ENCODE measurements at regions not wholly inside any gene's neighbourhood (a gene's known extent, or its start where the extent isn't known, plus 50 kb on each side); places are given as distances from the start of the nearest gene placed in this dataset.
"Not testable (repeated sequence)": the region's sequence is repeated elsewhere in the genome, so short reads cannot be mapped to it uniquely, and the experiment has no call there.

GRCh38 chr5:98543490-98543889 lies 230.0 kb upstream of the RGMB start:
- Histone ChIP-seq H3K4me2 (ENCODE audit: low read length) (no peak overlapping the region), H3K9ac (ENCODE audit: low read length) (no peak overlapping the region), H2AFZ (ENCODE audit: low read depth, low read length) (no peak overlapping the region), H3K27ac (ENCODE audit: low read depth, low read length) (no peak overlapping the region), H3K4me3 (ENCODE audit: insufficient read depth, low read depth, low read length) (no peak overlapping the region), H4K20me1 (ENCODE audit: insufficient read depth, low read length) (no peaks in the 10 kb centered on the region), H3K9me3 (ENCODE audit: insufficient read depth, low read depth, low read length) (peaks cover 2% of the 10 kb centered on the region), H3K79me2 (ENCODE audit: insufficient read depth, low read length) (no peaks in the 10 kb centered on the region), H3K4me1 (ENCODE audit: insufficient read depth, low read length) (no peaks in the 10 kb centered on the region), H3K27me3 (ENCODE audit: insufficient read depth, low read length) (no peaks in the 10 kb centered on the region), H3K36me3 (ENCODE audit: insufficient read depth, low read length) (no peaks in the 10 kb centered on the region)
- Mint-ChIP-seq H3K4me3 (ENCODE audit: unreplicated experiment) (no peak overlapping the region), H3K27ac (ENCODE audit: unreplicated experiment) (no peak overlapping the region), H3K27me3 (ENCODE audit: low read depth, unreplicated experiment) (no peaks in the 10 kb centered on the region), H3K9me3 (ENCODE audit: unreplicated experiment) (peaks cover 7% of the 10 kb centered on the region), H3K4me1 (ENCODE audit: low read depth, unreplicated experiment) (no peaks in the 10 kb centered on the region), H3K36me3 (ENCODE audit: low read depth, unreplicated experiment) (no peaks in the 10 kb centered on the region)
- no peak for DNase-seq (ENCODE audit: low read depth)
- no peak for FAIRE-seq
- TF ChIP-seq, protein P1, sequence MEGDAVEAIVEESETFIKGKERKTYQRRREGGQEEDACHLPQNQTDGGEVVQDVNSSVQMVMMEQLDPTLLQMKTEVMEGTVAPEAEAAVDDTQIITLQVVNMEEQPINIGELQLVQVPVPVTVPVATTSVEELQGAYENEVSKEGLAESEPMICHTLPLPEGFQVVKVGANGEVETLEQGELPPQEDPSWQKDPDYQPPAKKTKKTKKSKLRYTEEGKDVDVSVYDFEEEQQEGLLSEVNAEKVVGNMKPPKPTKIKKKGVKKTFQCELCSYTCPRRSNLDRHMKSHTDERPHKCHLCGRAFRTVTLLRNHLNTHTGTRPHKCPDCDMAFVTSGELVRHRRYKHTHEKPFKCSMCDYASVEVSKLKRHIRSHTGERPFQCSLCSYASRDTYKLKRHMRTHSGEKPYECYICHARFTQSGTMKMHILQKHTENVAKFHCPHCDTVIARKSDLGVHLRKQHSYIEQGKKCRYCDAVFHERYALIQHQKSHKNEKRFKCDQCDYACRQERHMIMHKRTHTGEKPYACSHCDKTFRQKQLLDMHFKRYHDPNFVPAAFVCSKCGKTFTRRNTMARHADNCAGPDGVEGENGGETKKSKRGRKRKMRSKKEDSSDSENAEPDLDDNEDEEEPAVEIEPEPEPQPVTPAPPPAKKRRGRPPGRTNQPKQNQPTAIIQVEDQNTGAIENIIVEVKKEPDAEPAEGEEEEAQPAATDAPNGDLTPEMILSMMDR (IDR thresholded peaks at IDR 0.05; ENCODE audit: insufficient read depth, low read depth, low read length): no peak
- TF ChIP-seq EZH2 (IDR thresholded peaks at IDR 0.05; ENCODE audit: insufficient read depth, low read length): no peak

GRCh38 chr5:98546924-98547323 lies 226.5 kb upstream of the RGMB start:
- not testable (repeated sequence) for H3K9ac ChIP-seq (ENCODE audit: low read length); H3K4me2 ChIP-seq (ENCODE audit: low read length); H3K9me3 Mint-ChIP-seq (ENCODE audit: unreplicated experiment); H3K27me3 ChIP-seq (ENCODE audit: insufficient read depth, low read length); DNase-seq (ENCODE audit: low read depth); FAIRE-seq; H3K27ac ChIP-seq (ENCODE audit: low read depth, low read length); H3K4me3 ChIP-seq (ENCODE audit: insufficient read depth, low read depth, low read length); H3K36me3 Mint-ChIP-seq (ENCODE audit: low read depth, unreplicated experiment); H3K36me3 ChIP-seq (ENCODE audit: insufficient read depth, low read length); H3K79me2 ChIP-seq (ENCODE audit: insufficient read depth, low read length); H4K20me1 ChIP-seq (ENCODE audit: insufficient read depth, low read length); H3K4me3 Mint-ChIP-seq (ENCODE audit: unreplicated experiment); H3K27me3 Mint-ChIP-seq (ENCODE audit: low read depth, unreplicated experiment); H3K4me1 ChIP-seq (ENCODE audit: insufficient read depth, low read length); H2AFZ ChIP-seq (ENCODE audit: low read depth, low read length); H3K27ac Mint-ChIP-seq (ENCODE audit: unreplicated experiment); H3K9me3 ChIP-seq (ENCODE audit: insufficient read depth, low read depth, low read length); H3K4me1 Mint-ChIP-seq (ENCODE audit: low read depth, unreplicated experiment)

- Histone ChIP-seq H3K27ac (ENCODE audit: low read depth, low read length) (no peak overlapping the region), H3K4me2 (ENCODE audit: low read length) (no peak overlapping the region), H3K36me3 (ENCODE audit: insufficient read depth, low read length) (no peaks in the 10 kb centered on the region), H3K4me3 (ENCODE audit: insufficient read depth, low read depth, low read length) (no peak overlapping the region), H3K9me3 (ENCODE audit: insufficient read depth, low read depth, low read length) (no peaks in the 10 kb centered on the region), H3K79me2 (ENCODE audit: insufficient read depth, low read length) (no peaks in the 10 kb centered on the region), H3K4me1 (ENCODE audit: insufficient read depth, low read length) (peaks cover 11% of the 10 kb centered on the region), H2AFZ (ENCODE audit: low read depth, low read length) (no peak overlapping the region), H3K27me3 (ENCODE audit: insufficient read depth, low read length) (no peaks in the 10 kb centered on the region), H4K20me1 (ENCODE audit: insufficient read depth, low read length) (no peaks in the 10 kb centered on the region), H3K9ac (ENCODE audit: low read length) (no peak overlapping the region)
- Mint-ChIP-seq H3K36me3 (ENCODE audit: low read depth, unreplicated experiment) (no peaks in the 10 kb centered on the region), H3K9me3 (ENCODE audit: unreplicated experiment) (no peaks in the 10 kb centered on the region), H3K27ac (ENCODE audit: unreplicated experiment) (no peak overlapping the region), H3K4me3 (ENCODE audit: unreplicated experiment) (no peak overlapping the region), H3K4me1 (ENCODE audit: low read depth, unreplicated experiment) (no peaks in the 10 kb centered on the region), H3K27me3 (ENCODE audit: low read depth, unreplicated experiment) (no peaks in the 10 kb centered on the region)
- DNase-seq (ENCODE audit: low read depth) (no peak), FAIRE-seq (no peak)
- TF ChIP-seq EZH2 (IDR thresholded peaks at IDR 0.05; ENCODE audit: insufficient read depth, low read length): no peak
- TF ChIP-seq, protein P1 (IDR thresholded peaks at IDR 0.05; ENCODE audit: insufficient read depth, low read depth, low read length): no peak
Measured at GRCh38 chr5:98556712-98557111, 216.8 kb upstream of the RGMB start.
